H9 (cell line): ENCODE measurements at regions not wholly inside any gene's neighbourhood (a gene's known extent, or its start where the extent isn't known, plus 50 kb on each side); places are given as distances from the start of the nearest gene placed in this dataset.

Experiments used
- DNase-seq: peaks from one replicate; pipeline ENCODE4 v3.0.0-alpha.2; 2017
- H2AFZ ChIP-seq: one replicate; pipeline ENCODE4 v1.6.1; 2013; ENCODE audit warnings: mild to moderate bottlenecking, low read length, control low read depth, moderate library complexity
- H2AK5ac ChIP-seq: 2 replicates; pipeline ENCODE4 v1.6.1; 2013; ENCODE audit warnings: low read length, control low read depth, mixed read lengths; ENCODE audit not compliant: insufficient read length
- H2BK120ac ChIP-seq: one replicate; pipeline ENCODE4 v1.6.1; 2013; ENCODE audit warnings: low read depth, mild to moderate bottlenecking, low read length, control low read depth, inconsistent platforms; ENCODE audit not compliant: poor library complexity, severe bottlenecking
- H2BK12ac ChIP-seq: 2 replicates; pipeline ENCODE4 v1.6.1; 2013; ENCODE audit warnings: low read length, control low read depth, mixed read lengths, low read depth; ENCODE audit not compliant: insufficient read length
- H2BK15ac ChIP-seq: 2 replicates; pipeline ENCODE4 v1.6.1; 2013; ENCODE audit warnings: low read depth, low read length, control low read depth
- H2BK20ac ChIP-seq: one replicate; pipeline ENCODE4 v1.6.1; 2013; ENCODE audit warnings: low read depth, mild to moderate bottlenecking, low read length, control low read depth, inconsistent platforms; ENCODE audit not compliant: poor library complexity, severe bottlenecking
- H2BK5ac ChIP-seq: 2 replicates; pipeline ENCODE4 v1.6.1; 2013; ENCODE audit warnings: low read length, control low read depth, mixed read lengths; ENCODE audit not compliant: insufficient read length
- H3K14ac ChIP-seq: 2 replicates; pipeline ENCODE4 v1.6.1; 2013; ENCODE audit warnings: low read length, control low read depth; ENCODE audit not compliant: insufficient read depth
- H3K18ac ChIP-seq: 2 replicates; pipeline ENCODE4 v1.6.1; 2013; ENCODE audit warnings: low read depth, mild to moderate bottlenecking, mixed read lengths, low read length, control low read depth; ENCODE audit not compliant: insufficient read length
- H3K23ac ChIP-seq: 2 replicates; pipeline ENCODE4 v1.6.1; 2013; ENCODE audit warnings: low read length, control low read depth, mixed read lengths, low read depth; ENCODE audit not compliant: insufficient read length
- H3K23me2 ChIP-seq: 2 replicates; pipeline ENCODE4 v1.6.1; 2013; ENCODE audit warnings: low read depth, mild to moderate bottlenecking, mixed read lengths, low read length, control low read depth; ENCODE audit not compliant: insufficient read length, poor library complexity, severe bottlenecking
- H3K27ac ChIP-seq: 2 replicates; pipeline ENCODE4 v1.5.1; 2013; ENCODE audit warnings: low read length, control low read depth, mixed read lengths, low read depth; ENCODE audit not compliant: insufficient read length
- H3K27me3 ChIP-seq: 2 replicates; pipeline ENCODE4 v1.6.1; 2013; ENCODE audit warnings: low read length, control low read depth, inconsistent platforms; ENCODE audit not compliant: insufficient read depth
- H3K4ac ChIP-seq: 2 replicates; pipeline ENCODE4 v1.6.1; 2013; ENCODE audit warnings: low read depth, mild to moderate bottlenecking, control low read depth, inconsistent platforms, low read length, moderate library complexity
- H3K4me1 ChIP-seq: 2 replicates; pipeline ENCODE4 v1.6.1; 2013; ENCODE audit warnings: low read length, control low read depth, inconsistent platforms; ENCODE audit not compliant: insufficient read depth
- H3K4me2 ChIP-seq: 2 replicates; pipeline ENCODE4 v1.6.1; 2013; ENCODE audit warnings: low read length, control low read depth, mixed read lengths; ENCODE audit not compliant: insufficient read length, insufficient read depth
- H3K56ac ChIP-seq: 2 replicates; pipeline ENCODE4 v1.6.1; 2013; ENCODE audit warnings: low read depth, mild to moderate bottlenecking, mixed read lengths, low read length, control low read depth; ENCODE audit not compliant: insufficient read length
- H3K79me1 ChIP-seq: 2 replicates; pipeline ENCODE4 v1.6.1; 2013; ENCODE audit warnings: low read depth, mild to moderate bottlenecking, moderate library complexity, low read length, control low read depth, inconsistent platforms; ENCODE audit not compliant: insufficient read depth, poor library complexity, severe bottlenecking
- H3K79me2 ChIP-seq: 2 replicates; pipeline ENCODE4 v1.6.1; 2013; ENCODE audit warnings: low read length, control low read depth, inconsistent platforms; ENCODE audit not compliant: insufficient read depth
- H3K9ac ChIP-seq: 2 replicates; pipeline ENCODE4 v1.6.1; 2013; ENCODE audit warnings: low read length, control low read depth, mixed read lengths; ENCODE audit not compliant: insufficient read length; ENCODE audit errors: extremely low read depth
- H3K9me3 ChIP-seq: one replicate; pipeline ENCODE4 v1.6.1; 2013; ENCODE audit warnings: low read depth, low read length, inconsistent platforms; ENCODE audit not compliant: control insufficient read depth
- H3T11ph ChIP-seq: one replicate; pipeline ENCODE4 v1.6.1; 2013; ENCODE audit warnings: mild to moderate bottlenecking, low read length, control low read depth, inconsistent platforms
- H4K20me1 ChIP-seq: one replicate; pipeline ENCODE4 v1.6.1; 2013; ENCODE audit not compliant: control insufficient read depth, insufficient read length, insufficient read depth
- H4K5ac ChIP-seq: 2 replicates; pipeline ENCODE4 v1.6.1; 2013; ENCODE audit warnings: low read depth, mild to moderate bottlenecking, mixed read lengths, low read length, control low read depth; ENCODE audit not compliant: insufficient read length
- H4K8ac ChIP-seq: replicated peaks from 2 replicates; pipeline ENCODE4 v1.6.1; 2013; ENCODE audit warnings: low read length, control low read depth, mixed read lengths, low read depth; ENCODE audit not compliant: insufficient read length
- H4K91ac ChIP-seq: 2 replicates; pipeline ENCODE4 v1.6.1; 2013; ENCODE audit warnings: low read depth, mild to moderate bottlenecking, moderate library complexity, mixed read lengths, low read length, control low read depth; ENCODE audit not compliant: insufficient read length
- H3K27ac Mint-ChIP-seq, 3 experiments: 2 replicates in 2 of 3; 3 replicates in 1 of 3; pipeline ENCODE4 v1.8.0; 2020 to 2021; ENCODE audit warnings: mixed read lengths in 3 of 3, mild to moderate bottlenecking in 1 of 3, moderate library complexity in 1 of 3
- H3K27me3 Mint-ChIP-seq: 2 replicates; pipeline ENCODE4 v1.8.0; 2021; ENCODE audit warnings: low read depth, mild to moderate bottlenecking, moderate library complexity, mixed read lengths
- H3K36me3 Mint-ChIP-seq, 3 experiments: 2 replicates in 2 of 3; 3 replicates in 1 of 3; pipeline ENCODE4 v1.8.0; 2020 to 2021; ENCODE audit warnings: low read depth in 3 of 3, mixed read lengths in 3 of 3; ENCODE audit not compliant: insufficient read depth in 1 of 3
- H3K4me1 Mint-ChIP-seq, 2 experiments: 2 replicates each; pipeline ENCODE4 v1.8.0; 2020; ENCODE audit warnings: mixed read lengths in 2 of 2
- H3K4me3 Mint-ChIP-seq, 2 experiments: 2 replicates in 1 of 2; 3 replicates in 1 of 2; pipeline ENCODE4 v1.8.0; 2020 to 2021; ENCODE audit warnings: mild to moderate bottlenecking in 2 of 2, mixed read lengths in 2 of 2, moderate library complexity in 1 of 2
- H3K9me3 Mint-ChIP-seq, 2 experiments: 2 replicates in 1 of 2; 3 replicates in 1 of 2; pipeline ENCODE4 v1.8.0; 2020; ENCODE audit warnings: mild to moderate bottlenecking in 2 of 2, mixed read lengths in 2 of 2, moderate library complexity in 1 of 2
- CTCF ChIP-seq: fragments of 200-600 bp; sonication (generic); conservative IDR thresholded peaks from 3 replicates; pipeline ENCODE4 v1.8.0; 2021; ENCODE audit warnings: antibody characterized with exemption, mild to moderate bottlenecking
- WGBS: extraction: QIAGEN DNeasy Blood & Tissue Kit; methylation state at CpG from one replicate; pipeline ENCODE4 v1.1.7; 2013; ENCODE audit warnings: missing lambda C conversion rate, low lambda C conversion rate, mixed read lengths; ENCODE audit not compliant: insufficient read length; ENCODE audit errors: extremely low coverage; 5-methylcytosine and 5-hydroxymethylcytosine counted together

GRCh38 chr21:16215193-16215592, 485.4 kb downstream of the USP25 start:
- H2BK12ac ChIP-seq, result no peak overlapping the region
- no peaks in the 10 kb centered on the region; the same call in 1 of the 2 replicates for H3K79me2 ChIP-seq
- H3K9me3 Mint-ChIP-seq, result no peaks in the 10 kb centered on the region
- no CpG with 5 or more reads among the region's 2 CpGs for WGBS
- no peak overlapping the region for H3K14ac ChIP-seq
- no peak overlapping the region for H3K4me3 Mint-ChIP-seq
- H3K9me3 ChIP-seq, result no peaks in the 10 kb centered on the region
- no peaks in the 10 kb centered on the region for H3K23me2 ChIP-seq
- H4K5ac ChIP-seq, result no peak overlapping the region
- no peaks in the 10 kb centered on the region for H3K36me3 Mint-ChIP-seq
- no peak overlapping the region for H3K4me2 ChIP-seq
- no peak overlapping the region for H2AFZ ChIP-seq
- no peak overlapping the region for H2AK5ac ChIP-seq
- H2BK15ac ChIP-seq, result no peak overlapping the region
- H3K4ac ChIP-seq, result no peak overlapping the region
- TF ChIP-seq CTCF, result no peak
- H3K4me1 Mint-ChIP-seq, result no peaks in the 10 kb centered on the region
- H3K27ac Mint-ChIP-seq, result no peak overlapping the region
- H4K20me1 ChIP-seq, result no peaks in the 10 kb centered on the region
- no peak overlapping the region for H3K9ac ChIP-seq
- no peak overlapping the region for H3K18ac ChIP-seq
- H3K27me3 Mint-ChIP-seq, result no peaks in the 10 kb centered on the region; the same call in 1 of the 2 replicates
- H3K27ac ChIP-seq, result no peak overlapping the region
- no peaks in the 10 kb centered on the region for H3K27me3 ChIP-seq
- no peak for DNase-seq
- no peaks in the 10 kb centered on the region for H3K79me1 ChIP-seq
- no peak overlapping the region for H2BK20ac ChIP-seq
- H3T11ph ChIP-seq, result no peak overlapping the region
- H4K8ac ChIP-seq, result no peak overlapping the region
- H3K56ac ChIP-seq, result no peak overlapping the region
- H4K91ac ChIP-seq, result no peak overlapping the region
- H2BK120ac ChIP-seq, result no peak overlapping the region
- H2BK5ac ChIP-seq, result no peak overlapping the region
- H3K23ac ChIP-seq, result no peak overlapping the region
- no peaks in the 10 kb centered on the region for H3K4me1 ChIP-seq
